GM19452 (cell line): ENCODE measurements at regions not wholly inside any gene's neighbourhood (a gene's known extent, or its start where the extent isn't known, plus 50 kb on each side); places are given as distances from the start of the nearest gene placed in this dataset.

Experiments
- ATAC-seq: cut with Tn5 transposase; IDR thresholded peaks from one replicate; pipeline ENCODE4 v1.9.1; 2021; ENCODE audit not compliant: unreplicated experiment

DNA sequence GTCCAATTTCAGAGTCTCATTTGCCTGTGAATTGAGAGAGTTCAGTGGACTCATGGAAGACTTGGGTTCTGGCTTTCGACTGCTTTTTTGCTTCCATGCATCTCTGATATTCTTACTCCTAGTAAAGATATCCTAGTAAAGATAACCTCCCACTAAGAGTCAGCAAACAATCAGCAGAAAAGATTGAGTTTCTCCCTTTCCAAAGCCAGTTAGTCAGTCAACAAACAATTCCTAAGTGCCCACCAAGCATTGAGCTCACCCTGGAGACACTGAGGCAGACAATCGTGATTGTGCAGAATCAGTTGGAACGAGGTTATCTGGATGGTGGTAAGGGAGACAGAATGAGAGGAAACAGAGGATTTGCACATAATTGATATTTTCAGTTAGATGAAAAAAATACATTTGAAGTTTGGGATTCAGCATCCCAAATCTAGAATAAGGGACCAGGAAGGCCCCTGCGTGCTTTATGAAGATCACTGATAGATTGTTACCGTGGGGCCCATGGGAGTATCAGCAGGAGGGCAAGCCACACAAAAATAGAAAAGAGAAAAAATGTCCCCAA lies 99.7 kb upstream of the SLC38A2 start:
- no peak for ATAC-seq

DNA sequence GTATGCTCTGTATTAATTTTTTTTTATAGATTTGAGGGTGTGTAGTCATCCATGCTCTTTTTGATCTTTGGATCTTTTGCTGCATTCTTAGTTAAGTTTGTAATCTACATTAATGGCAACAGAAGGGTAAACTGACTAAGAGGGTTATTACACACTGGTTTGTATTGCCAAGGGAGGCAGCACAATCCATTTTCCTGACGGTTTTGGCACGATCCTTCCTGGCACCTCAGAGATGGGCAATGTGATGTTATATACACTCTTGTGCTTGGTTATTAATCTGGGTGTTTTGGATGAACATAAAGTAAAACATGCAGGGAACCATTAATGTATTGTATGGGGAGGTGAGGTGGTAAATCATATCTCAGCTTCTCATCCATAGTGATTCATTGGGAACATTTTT lies 98.8 kb upstream of the SLC38A2 start:
- no peak for ATAC-seq

DNA sequence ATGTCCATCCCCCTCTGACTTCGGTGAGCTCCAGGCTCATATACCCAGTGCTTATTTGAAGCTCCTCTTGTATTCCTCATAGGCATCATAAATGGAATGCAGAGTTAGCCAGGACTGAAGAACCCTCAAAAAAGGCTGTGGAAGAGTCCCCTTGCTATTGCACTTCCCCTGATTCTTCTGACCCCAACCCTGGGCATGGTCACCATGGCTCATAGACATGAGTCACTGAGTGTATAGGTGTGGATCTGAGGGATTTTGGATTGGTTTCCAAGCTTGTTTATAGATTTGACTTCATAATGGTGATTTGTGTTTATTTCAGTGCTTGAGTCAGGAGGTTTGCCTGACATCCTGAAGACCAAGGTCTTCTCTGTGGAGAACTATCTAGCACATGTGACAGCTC lies 98.4 kb upstream of the SLC38A2 start:
- ATAC-seq = no peak

DNA sequence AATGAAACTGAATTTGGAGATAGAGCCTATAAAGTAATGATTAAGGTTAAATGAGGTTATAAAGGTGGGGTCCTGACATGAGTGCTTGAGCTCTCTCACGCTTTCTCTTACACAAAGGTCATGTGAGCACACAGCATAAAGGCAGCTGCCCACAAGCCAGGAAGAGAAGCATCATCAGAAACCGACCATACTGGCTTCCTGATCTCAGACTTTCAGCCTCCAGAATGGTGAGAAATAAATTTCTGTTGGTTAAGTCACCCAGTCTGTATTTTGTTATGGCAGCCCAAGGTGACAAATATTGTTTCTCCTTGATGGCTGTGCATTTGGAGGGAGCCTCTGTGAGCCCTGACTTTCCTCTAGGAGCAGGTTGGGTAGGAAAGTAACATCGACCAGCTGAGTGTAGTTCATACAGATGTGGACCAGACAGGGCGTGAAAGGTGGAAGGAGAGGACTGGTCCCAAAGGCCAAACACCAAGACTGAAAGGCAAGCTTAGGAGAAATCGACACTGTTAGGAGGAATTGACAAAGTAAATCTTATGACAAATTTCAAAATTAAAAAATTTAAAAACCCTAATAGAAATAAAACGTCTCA lies 97.6 kb upstream of the SLC38A2 start:
- ATAC-seq = peak; percentile 55

DNA sequence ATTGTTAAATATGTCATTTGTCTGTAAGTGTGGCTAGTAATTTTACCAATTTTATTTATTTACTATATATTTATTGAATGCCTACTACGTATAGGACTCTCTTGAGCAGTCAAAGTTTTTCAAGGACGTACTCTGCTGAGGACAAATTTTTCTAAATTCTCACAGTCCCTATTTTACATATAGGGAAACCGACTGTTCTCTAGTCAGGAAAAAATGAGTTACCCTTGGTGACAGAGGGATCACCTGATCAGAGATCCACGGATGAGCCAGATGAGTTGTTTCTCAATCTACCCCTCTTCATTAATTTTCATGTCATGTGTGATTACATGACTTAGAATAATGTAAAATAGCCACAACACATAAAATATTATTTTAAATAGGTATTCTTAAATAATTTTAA lies 96.2 kb upstream of the SLC38A2 start:
- no peak for ATAC-seq

DNA sequence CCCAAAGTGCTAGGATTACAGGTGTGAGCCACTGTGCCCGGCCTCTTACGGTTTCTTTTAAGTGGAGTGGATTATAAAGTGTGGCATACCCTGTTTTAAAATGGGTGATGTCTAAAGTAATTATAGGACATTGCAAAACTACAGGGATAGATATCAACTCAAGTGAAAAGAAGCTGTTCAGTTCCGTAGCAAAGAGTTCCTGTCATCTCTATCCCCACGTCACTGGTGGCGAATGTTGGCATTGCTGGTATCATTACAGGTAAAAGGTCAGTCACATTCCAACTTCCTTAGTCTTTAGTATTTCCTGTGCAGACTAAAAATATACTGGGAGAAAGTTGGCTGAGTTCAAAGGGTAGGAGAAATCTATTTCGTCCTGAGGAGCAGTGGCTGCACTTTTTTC lies 95.6 kb upstream of the SLC38A2 start:
- no peak for ATAC-seq

DNA sequence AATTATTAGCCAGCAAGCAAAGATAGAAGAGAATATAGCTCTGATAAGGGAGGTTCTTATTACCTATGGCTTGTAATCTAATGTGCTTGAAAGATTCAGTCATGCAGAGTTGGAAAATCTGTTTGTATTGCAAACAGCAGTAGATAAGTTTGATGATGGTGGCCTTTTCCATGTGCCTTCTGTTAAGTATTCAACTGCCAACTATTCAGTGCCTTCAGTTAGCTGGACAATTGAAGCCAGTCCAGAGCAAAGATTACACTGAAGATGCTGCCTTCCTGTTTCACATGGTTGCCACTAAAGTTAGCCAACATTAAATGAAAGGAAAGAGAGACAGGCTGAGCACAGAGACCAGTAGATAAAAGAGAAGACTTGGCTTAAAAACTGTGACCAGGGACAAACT lies 92.7 kb upstream of the SLC38A2 start:
- ATAC-seq = no peak

DNA sequence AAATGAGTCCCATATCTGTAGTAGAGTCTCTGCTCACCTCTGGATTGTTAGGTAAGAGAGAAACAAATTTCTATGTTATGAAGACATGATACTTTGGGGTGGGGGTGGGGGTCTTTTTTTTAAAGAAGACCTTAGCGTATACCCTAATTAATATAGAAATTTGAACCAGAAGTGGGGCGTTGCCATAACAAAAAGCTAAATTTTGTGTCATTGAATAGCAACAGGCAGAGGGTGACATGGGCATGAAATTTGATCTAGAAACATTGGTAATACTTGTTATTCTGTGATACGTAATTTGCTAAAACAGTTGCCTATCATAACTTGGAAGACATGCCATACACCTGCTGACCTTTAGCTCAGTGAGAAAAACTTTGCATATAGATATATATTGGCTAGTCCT lies 92.3 kb upstream of the SLC38A2 start:
- no peak for ATAC-seq

DNA sequence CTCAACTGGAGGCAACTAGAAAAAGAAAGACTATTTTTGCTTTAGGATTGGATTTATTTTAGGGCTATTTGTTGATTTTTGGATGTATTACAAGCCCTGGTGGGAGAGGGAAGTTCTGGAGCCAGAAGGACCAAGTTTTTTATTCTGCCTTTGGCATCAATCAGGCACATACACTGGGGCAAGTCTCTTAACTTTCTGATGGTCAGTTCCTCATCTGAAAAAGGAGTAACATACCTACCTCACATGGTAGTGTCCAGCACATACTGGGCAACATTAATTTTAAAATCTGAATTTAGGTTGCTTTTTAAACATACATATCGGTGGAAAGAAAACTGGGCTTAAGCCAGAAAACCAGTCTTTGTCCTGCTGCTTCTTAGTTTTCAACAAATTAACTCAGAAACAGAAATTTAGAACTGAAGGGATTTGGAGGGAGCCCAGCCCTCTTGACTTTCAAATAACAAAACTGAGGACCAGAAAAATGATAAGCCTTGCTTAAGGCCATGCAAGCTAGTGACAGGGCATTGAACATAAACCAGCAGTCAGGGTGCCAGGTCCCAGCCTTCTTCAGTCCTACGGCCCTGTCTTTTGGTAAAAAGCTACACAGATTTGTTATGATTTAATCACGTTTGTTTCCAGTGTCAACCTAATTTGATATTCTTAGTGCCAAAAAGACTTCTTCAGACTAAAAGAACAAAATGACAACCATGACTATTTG lies 90.2 kb upstream of the SLC38A2 start:
- no peak for ATAC-seq

DNA sequence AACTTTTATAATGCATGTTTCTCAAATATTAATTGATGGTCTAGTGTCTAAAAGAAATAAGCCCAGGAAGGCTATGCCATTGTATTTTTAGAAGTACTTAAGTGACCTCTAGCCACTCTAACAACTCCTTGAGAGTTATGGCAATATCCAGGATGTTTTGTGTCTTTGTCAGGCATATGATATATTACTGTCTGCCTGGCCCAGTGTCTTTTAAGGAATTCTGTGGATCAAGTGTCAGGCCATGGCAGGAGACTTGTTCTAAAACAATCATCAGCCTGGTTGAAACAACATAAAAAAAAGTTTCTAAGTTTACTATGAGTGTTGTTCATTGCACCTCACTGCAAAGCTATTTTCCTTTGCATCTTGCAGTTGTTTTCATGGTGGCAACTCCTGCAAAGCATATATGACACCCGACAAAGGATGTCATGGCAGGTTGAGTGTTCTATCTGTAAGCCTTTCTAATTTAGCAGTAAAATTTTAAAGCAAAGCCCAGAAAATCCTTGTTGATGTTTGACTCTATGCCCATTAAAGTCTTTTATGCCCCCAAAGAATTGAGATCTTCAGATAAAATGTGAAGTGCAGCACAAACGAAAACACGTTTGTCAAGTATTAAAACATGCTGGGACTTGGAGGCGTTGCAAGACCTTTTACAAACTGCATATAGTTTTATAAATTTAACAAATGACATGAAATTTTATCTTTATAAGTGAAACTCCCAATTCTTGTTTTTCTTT lies 89.5 kb upstream of the SLC38A2 start:
- no peak for ATAC-seq

DNA sequence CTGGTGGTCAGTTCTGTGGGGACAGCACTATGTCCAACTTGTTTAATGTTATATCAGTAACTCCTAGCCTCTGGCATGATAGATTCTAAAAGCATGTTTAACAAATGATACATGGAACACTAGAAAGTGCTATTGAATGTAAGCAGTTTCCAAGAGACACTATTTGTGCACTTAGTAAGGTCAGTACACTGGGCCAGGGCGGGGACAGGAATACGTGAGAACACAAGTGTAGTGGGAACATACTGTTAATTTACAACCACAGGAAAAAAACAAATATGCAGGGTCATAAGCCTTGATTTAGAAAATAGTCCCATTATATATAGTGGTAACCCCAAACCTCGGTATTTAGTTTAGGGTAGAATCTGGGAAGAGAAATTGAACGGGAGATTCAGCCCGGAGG lies 88.9 kb upstream of the SLC38A2 start:
- ATAC-seq = no peak

DNA sequence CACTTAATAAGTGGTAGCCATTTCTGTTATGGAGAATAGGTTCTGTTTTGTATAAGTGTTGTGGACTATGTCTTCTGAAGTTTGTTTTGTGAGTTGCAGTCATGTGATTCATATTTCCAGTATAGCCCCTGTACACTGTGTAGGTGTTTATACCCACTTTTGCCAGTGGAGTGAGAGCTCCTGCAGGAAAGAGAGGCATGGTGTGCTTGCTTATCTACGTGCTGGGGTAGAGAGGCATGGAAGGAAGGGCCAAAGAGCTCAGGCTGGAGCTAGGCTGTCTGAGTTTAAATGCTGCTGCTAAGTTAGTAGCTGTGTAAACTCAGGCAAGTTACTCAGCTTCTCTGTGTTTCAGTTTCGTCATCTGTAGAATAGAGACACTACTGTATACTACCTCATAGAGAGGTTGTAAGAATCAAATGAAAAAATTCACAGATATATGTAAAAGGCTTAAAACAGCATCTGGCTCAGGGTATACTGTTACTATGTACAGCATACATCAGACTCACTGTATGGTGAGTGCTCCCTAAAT lies 88.2 kb upstream of the SLC38A2 start:
- ATAC-seq = no peak

DNA sequence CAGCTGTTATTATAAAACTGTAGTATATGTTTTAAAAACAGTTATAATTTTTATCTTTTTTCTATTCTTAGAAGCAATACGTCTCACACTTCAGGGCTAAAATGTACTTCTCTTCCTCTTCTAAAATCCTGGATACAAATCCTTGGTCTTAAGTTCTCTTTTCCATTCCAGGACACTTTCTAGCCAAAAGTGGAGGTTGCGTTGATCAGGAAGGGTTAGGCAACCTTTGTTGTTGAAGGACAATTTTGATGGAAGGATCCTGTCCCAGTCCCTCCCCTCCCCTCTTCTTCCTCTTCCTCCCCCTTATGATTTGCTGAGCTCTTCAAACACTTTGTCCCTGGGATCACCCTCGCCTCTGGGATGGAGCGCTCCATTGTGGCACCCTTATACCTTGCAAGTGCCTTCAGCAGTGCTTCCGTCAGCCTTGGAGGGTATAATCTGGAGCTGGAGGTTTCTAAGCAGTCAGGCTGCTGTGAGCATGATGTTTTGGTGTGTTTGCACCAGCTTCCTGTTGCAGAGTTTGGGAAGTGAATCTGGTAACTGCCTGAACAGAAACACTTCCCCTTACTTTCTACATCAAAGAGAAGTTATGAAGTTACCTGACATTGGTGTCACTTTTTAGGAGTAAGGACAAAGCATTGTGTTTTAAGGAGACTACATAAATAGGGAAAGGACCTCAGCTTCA lies 87.4 kb upstream of the SLC38A2 start:
- no peak for ATAC-seq

DNA sequence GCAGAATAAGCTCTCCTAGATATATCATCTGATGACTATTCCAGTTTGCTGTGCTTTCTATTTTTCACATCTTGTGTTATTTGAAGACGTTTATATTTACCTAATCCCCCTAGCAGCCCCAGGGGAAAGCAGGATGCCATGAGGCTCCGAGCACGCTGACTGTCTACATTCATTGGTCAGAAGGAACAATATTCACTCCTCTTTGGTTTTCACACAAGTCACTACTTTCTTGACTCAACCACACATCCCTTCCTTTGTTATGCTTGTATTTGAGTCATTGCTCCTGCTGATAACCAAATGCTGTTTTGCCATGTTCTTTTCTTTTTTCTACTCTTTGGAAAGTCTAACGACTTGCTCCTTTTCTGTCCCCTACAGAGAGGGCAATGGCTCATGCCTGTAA lies 86.5 kb upstream of the SLC38A2 start:
- ATAC-seq = no peak

DNA sequence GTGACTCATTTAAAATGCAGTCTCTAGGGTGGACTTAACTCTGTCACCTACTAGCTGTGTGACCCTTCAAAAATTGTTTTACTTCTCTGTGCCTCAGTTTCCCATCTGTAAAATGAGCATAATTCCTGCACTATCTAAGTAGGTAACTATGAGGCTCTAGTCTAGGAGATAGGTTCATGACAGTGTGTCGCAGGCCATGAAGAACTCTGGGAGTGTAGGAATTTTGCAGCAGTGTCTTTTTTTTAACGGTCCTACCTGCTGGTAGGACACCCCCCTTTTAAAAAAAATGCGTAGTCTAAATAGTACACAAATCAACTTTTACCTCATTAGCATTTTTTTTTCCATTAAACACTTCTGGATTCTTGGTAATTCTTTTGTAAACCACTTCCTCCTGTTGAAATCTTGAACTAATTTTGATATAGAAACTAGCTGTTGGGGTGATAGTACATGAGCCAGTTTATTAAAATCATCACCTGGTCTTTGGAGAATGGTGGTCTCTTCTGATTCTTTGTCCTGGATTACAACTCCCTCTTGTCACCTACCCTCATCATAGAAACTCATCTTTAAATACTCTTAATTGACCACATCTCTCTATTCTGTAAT lies 86.0 kb upstream of the SLC38A2 start:
- ATAC-seq = no peak

DNA sequence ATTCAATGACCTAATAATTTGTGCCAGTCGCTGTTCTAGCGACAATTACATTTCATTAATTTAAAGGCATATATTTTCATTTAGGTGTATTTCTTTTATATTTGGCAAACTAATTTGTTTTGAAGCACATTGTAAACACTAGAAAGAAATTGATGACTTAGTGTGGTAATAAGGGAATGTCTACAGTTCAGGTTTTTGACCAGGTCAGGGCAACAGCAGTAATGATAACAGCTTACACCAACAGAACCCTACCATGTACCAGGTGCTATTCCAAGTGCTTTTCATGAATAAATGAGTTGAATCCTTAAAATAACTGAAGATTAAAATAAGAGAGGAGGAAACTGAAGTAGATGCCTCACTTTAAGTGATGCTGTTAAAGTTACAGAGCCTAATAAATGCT lies 85.4 kb upstream of the SLC38A2 start:
- no peak for ATAC-seq

DNA sequence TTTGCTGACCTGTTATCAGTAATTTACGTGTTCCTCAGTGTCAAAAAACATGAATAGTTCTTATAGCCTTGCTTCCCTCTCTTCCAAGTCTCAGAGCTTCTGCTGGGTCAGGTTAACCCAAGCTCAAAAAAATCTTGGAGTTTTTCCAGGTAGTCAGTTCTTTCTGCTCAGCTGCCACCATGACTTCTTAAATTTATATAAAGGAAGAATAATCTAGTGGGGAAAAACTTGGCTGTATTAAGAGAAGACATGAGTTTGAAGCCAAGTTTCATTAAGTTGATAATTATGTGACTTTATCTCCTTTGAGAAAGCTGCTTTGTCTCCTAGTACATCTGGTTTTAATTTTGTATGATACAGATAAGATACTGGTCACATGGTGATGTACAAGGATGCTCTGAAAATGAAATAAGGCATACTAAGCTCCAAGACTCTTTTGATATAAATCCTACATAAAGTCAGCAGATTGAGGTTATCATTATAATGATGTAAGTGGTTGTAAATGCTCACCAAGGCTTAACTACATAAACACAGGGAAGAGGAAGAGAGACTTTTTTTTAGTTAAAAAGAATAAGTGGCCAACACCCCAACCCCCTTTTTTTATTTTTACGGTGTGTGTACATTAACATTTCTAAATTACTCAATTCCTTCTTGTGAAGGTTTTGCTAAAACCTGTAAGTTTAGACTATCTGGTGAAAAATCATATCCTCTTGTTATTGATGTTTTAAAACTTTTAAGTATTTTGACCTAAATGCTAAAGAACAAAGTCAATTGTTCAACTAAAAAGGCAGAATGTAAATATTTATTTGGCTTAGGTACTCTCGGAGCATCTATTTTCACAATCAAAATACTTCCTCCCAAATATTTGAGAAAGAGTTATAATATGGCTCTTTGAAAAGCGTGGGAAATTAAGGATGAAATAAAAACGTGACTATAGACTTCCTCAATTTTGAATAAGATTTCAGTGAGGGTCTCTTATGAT lies 84.1 kb upstream of the SLC38A2 start:
- ATAC-seq = no peak

DNA sequence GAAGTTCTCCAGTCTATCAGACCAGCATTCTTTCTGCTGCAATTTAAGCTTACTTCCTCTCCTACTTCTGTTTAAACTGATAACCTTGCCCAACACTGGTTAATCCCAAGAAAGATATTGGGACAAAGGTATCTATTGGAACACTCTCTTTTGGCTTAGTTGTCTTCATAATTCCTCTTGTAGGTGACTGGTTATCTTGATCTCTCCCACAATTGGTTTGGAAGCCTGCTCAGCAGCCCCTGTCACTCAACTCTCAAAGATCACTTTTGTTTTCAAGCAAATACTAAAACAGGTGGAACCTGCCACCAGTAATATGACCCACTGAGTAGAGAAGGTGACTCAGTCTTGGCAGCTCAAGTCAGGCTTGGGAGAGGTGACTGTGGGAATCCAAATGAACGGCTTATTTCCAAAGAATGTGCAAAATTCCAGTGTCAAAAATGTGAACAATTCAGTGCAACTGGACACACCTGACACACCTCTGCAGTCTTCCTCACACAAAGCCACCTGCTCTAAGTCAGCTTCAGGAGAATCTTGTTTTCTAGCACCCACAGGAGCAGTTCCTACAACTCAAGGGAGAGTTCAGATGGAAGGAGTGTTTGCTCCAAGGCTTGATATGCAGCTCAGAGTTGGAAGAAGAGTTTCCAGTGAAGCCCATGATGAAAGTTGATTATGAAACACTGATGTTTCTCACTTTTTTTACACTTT lies 83.2 kb upstream of the SLC38A2 start:
- ATAC-seq = no peak

DNA sequence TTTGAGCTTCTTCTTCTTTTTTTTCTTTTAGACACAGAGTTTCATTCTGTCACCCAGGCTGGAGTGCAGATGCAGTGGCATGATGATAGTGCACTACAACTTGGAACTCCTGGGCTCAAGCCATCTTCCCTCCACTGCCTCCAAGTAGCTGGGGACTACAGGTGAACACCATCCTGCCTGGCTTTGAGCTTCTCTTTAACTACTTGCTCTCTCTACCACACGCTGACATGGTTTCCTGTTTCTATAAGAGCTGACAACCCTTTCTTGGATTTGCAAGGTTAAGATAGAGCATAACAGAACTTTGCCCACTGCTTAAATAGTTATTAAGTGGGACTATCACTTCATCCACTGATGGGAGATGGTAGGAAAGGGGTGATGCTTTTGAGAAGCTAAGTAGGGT lies 82.4 kb upstream of the SLC38A2 start:
- ATAC-seq = no peak
